ENCODE measurements at regions not wholly inside any gene's neighbourhood (a gene's known extent, or its start where the extent isn't known, plus 50 kb on each side); places are given as distances from the start of the nearest gene placed in this dataset.
"Not testable (repeated sequence)": the region's sequence is repeated elsewhere in the genome, so short reads cannot be mapped to it uniquely, and the experiment has no call there.

- H3K4me3 ChIP-seq (ENCODE audit: low read depth, low read length): no peak overlapping the region
- TF ChIP-seq CTCF (conservative IDR thresholded peaks at IDR 0.05; ENCODE audit: low read depth, low read length): no peak
- DNase-seq (ENCODE audit: low read depth): no peak
Observed at GRCh38 chr4:124833831-124834505, 121.4 kb upstream of the ANKRD50 start.

- TF ChIP-seq CTCF (conservative IDR thresholded peaks at IDR 0.05; ENCODE audit: low read depth, low read length): no peak
- H3K4me3 ChIP-seq (ENCODE audit: low read depth, low read length): no peak overlapping the region
- DNase-seq (ENCODE audit: low read depth): no peak
Observed at GRCh38 chr4:124828382-124828781, 115.8 kb upstream of the ANKRD50 start.

GRCh38 chr4:124817531-124817930 lies 105.0 kb upstream of the ANKRD50 start:
- DNase-seq (ENCODE audit: low read depth): no peak
- H3K4me3 ChIP-seq (ENCODE audit: low read depth, low read length): no peak overlapping the region
- TF ChIP-seq CTCF (conservative IDR thresholded peaks at IDR 0.05; ENCODE audit: low read depth, low read length): no peak

- H3K4me3 ChIP-seq (ENCODE audit: low read depth, low read length); DNase-seq (ENCODE audit: low read depth): not testable (repeated sequence)
Observed at GRCh38 chr4:124812203-124812602, 99.7 kb upstream of the ANKRD50 start.

- no peak overlapping the region for H3K4me3 ChIP-seq (ENCODE audit: low read depth, low read length)
- peak; percentile 5 for DNase-seq (ENCODE audit: low read depth)
- TF ChIP-seq CTCF (conservative IDR thresholded peaks at IDR 0.05; ENCODE audit: low read depth, low read length): no peak
Observed at GRCh38 chr4:124810827-124811226, 98.3 kb upstream of the ANKRD50 start.

GRCh38 chr4:124807421-124807820 lies 94.9 kb upstream of the ANKRD50 start:
- TF ChIP-seq CTCF (conservative IDR thresholded peaks at IDR 0.05; ENCODE audit: low read depth, low read length): no peak
- no peak overlapping the region for H3K4me3 ChIP-seq (ENCODE audit: low read depth, low read length)
- no peak for DNase-seq (ENCODE audit: low read depth)

GRCh38 chr4:124806403-124806802 lies 93.9 kb upstream of the ANKRD50 start:
- DNase-seq (ENCODE audit: low read depth): no peak
- no peak overlapping the region for H3K4me3 ChIP-seq (ENCODE audit: low read depth, low read length)
- no peak for TF ChIP-seq CTCF (conservative IDR thresholded peaks at IDR 0.05; ENCODE audit: low read depth, low read length)

Measured in choroid plexus epithelial cell (primary cell).